Common myeloid progenitor, CD34-positive (primary cell): ENCODE measurements at regions not wholly inside any gene's neighbourhood (a gene's known extent, or its start where the extent isn't known, plus 50 kb on each side); places are given as distances from the start of the nearest gene placed in this dataset.

Experiments
- CTCF ChIA-PET: fragments of 350-600 bp; sonication (Branson Sonifier 250); formaldehyde crosslinking; loops from one replicate; lab custom pipeline; 2021; ENCODE audit warnings: antibody characterized with exemption; lab: Charles Lee
- POLR2A ChIA-PET: fragments of 350-600 bp; sonication (Branson Sonifier 250); formaldehyde crosslinking; loops from one replicate; lab custom pipeline; 2021; ENCODE audit warnings: antibody characterized with exemption; lab: Charles Lee
- DNase-seq, 3 donors: peaks; one replicate each; pipeline versions ENCODE4 v3.0.0 to v3.0.0-alpha.2; 2013
- H3K27ac ChIP-seq, 2 experiments: 1 replicate in 1 of 2; 2 replicates in 1 of 2; pipeline ENCODE4 v1.7.0; 2013; ENCODE audit warnings: inconsistent platforms in 2 of 2, low read length in 2 of 2, mild to moderate bottlenecking in 2 of 2, low read depth in 1 of 2, moderate library complexity in 1 of 2; ENCODE audit not compliant: severe bottlenecking in 2 of 2, insufficient read depth in 1 of 2, poor library complexity in 1 of 2
- H3K27me3 ChIP-seq, 5 experiments: replicated peaks in 2 of 5; 1 replicate in 3 of 5; 2 replicates in 2 of 5; pipeline versions ENCODE4 v1.6.1 to v1.7.0; 2013; ENCODE audit warnings: low read length in 4 of 5, mild to moderate bottlenecking in 2 of 5, moderate library complexity in 2 of 5, inconsistent platforms in 1 of 5; ENCODE audit not compliant: insufficient read depth in 5 of 5, control insufficient read depth in 4 of 5
- H3K36me3 ChIP-seq, 4 experiments: 1 replicate in 2 of 4; 2 replicates in 2 of 4; pipeline versions ENCODE4 v1.6.1 to v1.7.0; 2013; ENCODE audit warnings: low read length in 3 of 4, control low read depth in 1 of 4, mild to moderate bottlenecking in 1 of 4; ENCODE audit not compliant: control insufficient read depth in 4 of 4, insufficient read depth in 4 of 4
- H3K4me1 ChIP-seq, 4 experiments: 1 replicate in 3 of 4; 2 replicates in 1 of 4; pipeline versions ENCODE4 v1.6.1 to v1.7.1; 2013; ENCODE audit warnings: low read length in 3 of 4, mild to moderate bottlenecking in 3 of 4, control low read depth in 1 of 4, inconsistent platforms in 1 of 4, moderate library complexity in 1 of 4; ENCODE audit not compliant: control insufficient read depth in 4 of 4, insufficient read depth in 4 of 4; ENCODE audit errors: control extremely low read depth in 1 of 4
- H3K4me3 ChIP-seq, 7 experiments: 1 replicate in 4 of 7; 2 replicates in 3 of 7; pipeline versions ENCODE4 v1.5.1 to v1.7.0; 2013; ENCODE audit warnings: mild to moderate bottlenecking in 7 of 7, low read length in 6 of 7, moderate library complexity in 6 of 7, inconsistent platforms in 2 of 7, low read depth in 2 of 7, control low read depth in 1 of 7; ENCODE audit not compliant: insufficient read depth in 4 of 7, control insufficient read depth in 1 of 7; ENCODE audit errors: extremely low read depth in 1 of 7
- H3K9me3 ChIP-seq, 5 experiments: 1 replicate in 4 of 5; 2 replicates in 1 of 5; pipeline versions ENCODE4 v1.6.1 to v1.7.1; 2013; ENCODE audit warnings: low read length in 4 of 5, mild to moderate bottlenecking in 2 of 5, inconsistent platforms in 1 of 5, low read depth in 1 of 5, moderate library complexity in 1 of 5; ENCODE audit not compliant: control insufficient read depth in 4 of 5, insufficient read depth in 2 of 5; ENCODE audit errors: control extremely low read depth in 1 of 5
- WGBS: methylation state at CpG from one replicate; pipeline ENCODE4 v1.1.5; 2013; ENCODE audit not compliant: insufficient coverage; 5-methylcytosine and 5-hydroxymethylcytosine counted together

DNA sequence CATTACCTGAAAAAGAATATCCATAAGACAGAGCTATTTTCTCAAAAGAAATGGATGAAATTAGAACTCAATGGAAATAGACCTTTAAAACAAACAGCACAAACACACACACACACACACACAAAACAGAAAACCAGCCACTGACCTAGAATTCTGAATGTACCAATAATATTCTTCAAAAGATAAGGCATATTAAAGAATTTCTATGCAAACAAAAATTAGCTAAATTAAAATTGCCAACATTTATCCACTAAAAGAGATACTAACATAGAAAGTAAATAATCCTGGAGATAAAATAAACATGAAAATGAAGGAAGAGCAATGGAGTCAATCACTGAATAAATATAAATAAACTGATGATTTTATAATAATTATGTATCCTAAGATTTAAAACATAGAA is 431.2 kb downstream of the SH2D4B start:
- Histone ChIP-seq H3K27me3 (no peaks in the 10 kb centered on the region), H3K4me1 (peaks cover 0 to 4% (median under 1%) of the 10 kb centered on the region in 4 experiments), H3K27ac (no peak overlapping the region), H3K4me3 (no peak overlapping the region), H3K9me3 (no peaks in the 10 kb centered on the region), H3K36me3 (no peaks in the 10 kb centered on the region)
- ChIA-PET POLR2A (no interaction called here), CTCF (no interaction called here)
- no peak for DNase-seq

DNA sequence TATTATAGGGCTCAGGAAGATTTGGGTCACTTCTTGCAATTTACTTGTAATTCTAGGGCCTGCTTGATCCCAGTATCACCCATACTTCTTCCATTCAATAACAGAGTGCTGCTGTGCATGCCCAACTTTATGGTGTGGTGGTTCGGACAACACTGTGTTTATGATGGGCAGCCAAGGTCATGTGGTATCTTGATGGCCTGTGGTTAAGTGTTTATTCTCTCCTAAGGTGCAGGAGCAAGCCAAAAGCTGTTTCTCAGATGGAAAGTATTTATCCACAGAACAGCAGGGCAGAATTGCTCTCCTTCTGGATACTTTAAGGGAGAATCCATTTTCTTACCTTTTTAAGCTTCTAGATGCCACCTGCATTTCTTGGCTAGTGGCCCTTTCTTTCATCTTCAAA is 433.8 kb downstream of the SH2D4B start:
- CTCF ChIA-PET: no interaction called here
- no peaks in the 10 kb centered on the region for H3K4me1 ChIP-seq
- no peak for DNase-seq
- H3K9me3 ChIP-seq: no peaks in the 10 kb centered on the region
- POLR2A ChIA-PET: no interaction called here
- 100% methylated on average over 1 of the region's 1 CpG for WGBS
- H3K27ac ChIP-seq: no peak overlapping the region
- H3K4me3 ChIP-seq: no peak overlapping the region
- no peaks in the 10 kb centered on the region for H3K27me3 ChIP-seq
- no peaks in the 10 kb centered on the region for H3K36me3 ChIP-seq

DNA sequence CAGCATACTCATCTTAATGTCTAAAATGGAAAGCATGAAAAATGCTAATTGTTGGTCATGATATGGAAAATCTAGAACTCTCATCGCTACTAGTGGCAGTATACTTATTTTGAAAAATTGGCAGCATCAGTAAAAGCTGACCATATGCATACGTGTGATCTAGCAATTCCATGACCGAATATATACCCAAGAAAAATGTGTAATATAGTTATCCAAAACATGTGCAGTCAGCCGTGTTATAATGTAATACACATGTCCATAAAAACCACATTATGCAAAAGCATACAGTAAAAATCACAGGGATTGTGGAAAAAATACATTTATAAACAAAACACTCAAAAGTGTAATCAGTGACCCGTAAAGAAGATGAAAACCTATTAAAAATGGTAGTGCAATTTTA is 439.0 kb downstream of the SH2D4B start:
- 100% methylated on average over 2 of the region's 5 CpGs for WGBS
- POLR2A ChIA-PET: no interaction called here
- CTCF ChIA-PET: no interaction called here

DNA sequence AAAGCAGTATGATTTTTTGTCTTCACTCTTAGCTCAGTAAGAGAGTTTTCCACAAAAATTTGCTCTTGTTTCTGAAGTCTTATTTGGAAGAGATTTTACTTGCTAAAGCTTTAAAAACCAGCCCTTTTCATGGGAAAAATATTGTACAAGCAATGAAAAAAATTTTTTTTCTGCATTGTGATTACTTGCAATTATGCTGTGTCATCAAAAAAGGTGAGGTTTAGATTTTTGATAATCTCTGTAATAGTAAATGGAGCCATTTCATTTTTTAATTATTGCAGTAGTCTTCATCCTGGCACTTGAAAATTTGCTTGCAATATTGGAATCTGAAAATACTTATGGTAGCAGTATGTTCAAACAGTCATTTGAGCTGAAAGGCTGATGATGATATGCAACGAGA is 447.4 kb downstream of the SH2D4B start:
- Histone ChIP-seq H3K4me1 (no peaks in the 10 kb centered on the region), H3K27ac (no peak overlapping the region), H3K27me3 (no peaks in the 10 kb centered on the region), H3K36me3 (no peaks in the 10 kb centered on the region), H3K9me3 (no peaks in the 10 kb centered on the region), H3K4me3 (no peak overlapping the region)
- DNase-seq: no peak
- POLR2A ChIA-PET: interaction anchor here (0.6 kb wide), 1 partner anchor 438 kb away, joined by 4 read pairs; no protein-coding TSS in a partner anchor
- CTCF ChIA-PET: no interaction called here
- WGBS: no CpG with 5 or more reads among the region's 1 CpG

More for the DNA sequence above, 439.0 kb downstream of the SH2D4B start:
- Histone ChIP-seq H3K36me3 (no peaks in the 10 kb centered on the region), H3K27me3 (no peaks in the 10 kb centered on the region), H3K27ac (no peak overlapping the region), H3K4me1 (no peaks in the 10 kb centered on the region), H3K4me3 (no peak overlapping the region), H3K9me3 (no peaks in the 10 kb centered on the region)
- DNase-seq: no peak

DNA sequence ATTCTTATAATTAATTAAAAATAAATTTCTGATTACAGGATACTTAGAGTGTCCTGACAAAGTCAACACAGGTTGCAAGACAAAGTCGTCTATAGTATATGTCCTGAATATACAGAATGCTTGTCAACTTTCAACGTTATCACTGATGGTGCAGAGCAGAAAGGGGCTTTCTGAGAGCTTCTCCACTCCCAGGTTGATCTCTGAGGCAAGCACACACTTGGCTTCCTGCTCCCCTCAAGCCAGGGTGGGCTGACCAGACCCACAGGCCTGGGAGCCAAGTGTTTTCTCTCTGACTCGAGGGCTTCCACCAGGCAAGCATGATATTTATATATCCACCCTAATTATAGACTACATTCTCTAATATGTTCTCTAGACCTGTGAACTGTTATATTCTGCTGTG is 448.9 kb downstream of the SH2D4B start:
- no peaks in the 10 kb centered on the region for H3K4me1 ChIP-seq
- ChIA-PET POLR2A (no interaction called here), CTCF (no interaction called here)
- no peaks in the 10 kb centered on the region for H3K27me3 ChIP-seq
- H3K27ac ChIP-seq: no peak overlapping the region
- DNase-seq: no peak
- no peaks in the 10 kb centered on the region for H3K9me3 ChIP-seq
- WGBS: 100% methylated on average over 3 of the region's 3 CpGs
- H3K36me3 ChIP-seq: no peaks in the 10 kb centered on the region
- no peak overlapping the region for H3K4me3 ChIP-seq

DNA sequence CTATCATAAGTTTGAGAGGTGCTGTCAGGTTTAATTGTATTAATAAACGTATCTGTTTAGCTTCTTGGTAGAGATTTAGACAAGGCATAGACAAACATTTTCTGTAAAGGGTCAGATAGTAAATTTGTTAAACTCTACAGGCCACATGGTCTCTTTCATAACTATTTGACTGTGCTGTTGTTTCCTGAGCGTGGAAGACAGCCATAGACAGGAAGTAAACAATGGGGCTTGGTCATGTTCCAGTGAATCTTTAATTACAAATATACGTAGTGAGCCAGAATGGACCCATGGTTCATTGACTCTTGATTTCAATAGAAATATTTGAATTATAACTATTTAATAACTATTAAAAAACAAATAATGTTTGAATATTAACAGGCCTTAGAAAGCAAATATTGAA is 451.1 kb downstream of the SH2D4B start:
- Histone ChIP-seq H3K27me3 (no peaks in the 10 kb centered on the region), H3K4me1 (no peaks in the 10 kb centered on the region), H3K27ac (no peak overlapping the region), H3K4me3 (no peak overlapping the region), H3K9me3 (peaks cover 0 to 2% (median 0%) of the 10 kb centered on the region in 5 experiments), H3K36me3 (no peaks in the 10 kb centered on the region)
- no peak for DNase-seq
- POLR2A ChIA-PET: no interaction called here
- 67% methylated on average over 2 of the region's 3 CpGs for WGBS
- CTCF ChIA-PET: no interaction called here

DNA sequence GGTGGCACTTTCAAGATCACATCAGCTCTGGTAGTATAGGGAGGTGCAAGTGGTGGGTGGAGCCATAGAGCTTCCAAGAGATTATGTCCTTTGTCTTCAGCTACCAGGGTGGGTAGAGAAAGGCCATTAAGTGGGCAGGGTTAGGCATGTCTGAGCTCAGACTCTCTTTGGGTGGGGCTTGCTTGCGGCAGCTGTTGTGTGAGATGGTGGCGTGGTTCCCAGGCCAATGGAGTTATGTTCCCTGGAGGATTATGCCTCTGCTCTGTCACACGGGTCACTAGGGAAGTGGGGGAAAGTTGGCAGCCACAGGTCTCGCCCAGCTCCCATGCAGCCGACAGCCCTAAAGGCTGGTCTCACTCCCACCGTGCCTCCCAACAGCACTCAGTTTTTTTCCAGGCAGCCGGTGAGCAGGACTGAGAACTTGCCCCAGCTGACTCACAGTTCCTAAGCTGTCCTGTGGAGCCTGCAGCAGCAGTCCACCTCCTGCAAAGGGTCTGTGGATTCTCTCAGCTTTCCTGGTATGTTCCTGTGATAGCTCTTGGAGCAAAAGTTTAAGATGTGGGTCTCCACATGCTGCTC is 459.0 kb downstream of the SH2D4B start:
- WGBS: 89% methylated on average over 7 of the region's 7 CpGs
- no peak overlapping the region for H3K27ac ChIP-seq
- POLR2A ChIA-PET: no interaction called here

More for the DNA sequence above, 459.0 kb downstream of the SH2D4B start:
- Histone ChIP-seq H3K4me3 (no peak overlapping the region), H3K27me3 (no peaks in the 10 kb centered on the region), H3K9me3 (peaks cover 0 to 8% (median 2%) of the 10 kb centered on the region in 5 experiments), H3K36me3 (no peaks in the 10 kb centered on the region), H3K4me1 (no peaks in the 10 kb centered on the region)
- CTCF ChIA-PET: interaction anchor here (0.7 kb wide), 1 partner anchor 15 kb away, joined by 3 read pairs; no protein-coding TSS in a partner anchor
- no peak for DNase-seq
